ENCODE measurements at regions not wholly inside any gene's neighbourhood (a gene's known extent, or its start where the extent isn't known, plus 50 kb on each side); places are given as distances from the start of the nearest gene placed in this dataset.

DNA sequence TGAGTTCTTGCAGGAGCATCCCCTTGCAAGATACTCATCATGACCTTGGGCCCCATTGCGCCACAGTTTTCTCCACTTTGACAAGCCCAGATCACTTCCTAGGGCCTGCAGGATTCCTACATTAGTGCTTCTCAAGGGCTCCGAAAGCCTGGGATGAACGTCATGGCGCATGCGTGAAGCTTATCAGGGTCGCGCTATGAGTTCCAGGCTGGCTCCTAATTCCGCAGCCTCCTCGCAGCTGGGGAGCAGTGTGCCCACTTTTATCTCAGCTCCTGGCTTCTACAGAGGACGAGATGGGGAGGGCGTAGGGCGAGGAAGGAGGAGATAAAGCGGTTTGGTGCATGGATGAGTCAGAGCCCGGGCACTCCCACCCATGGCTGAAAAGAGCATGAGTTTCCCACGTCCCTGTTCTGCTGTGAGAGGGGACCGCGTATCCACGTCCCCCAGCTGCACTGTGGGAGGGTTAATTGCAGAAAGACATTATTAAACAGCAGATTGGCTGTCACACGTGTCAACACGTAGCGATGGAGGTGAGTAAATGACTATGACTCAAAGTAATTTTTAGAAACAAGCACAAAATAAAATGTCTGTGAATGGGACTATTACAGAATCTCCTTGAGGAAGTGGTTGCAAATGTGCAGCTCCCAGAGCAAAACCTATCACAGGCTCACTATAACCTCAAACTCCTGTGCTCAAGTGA is 72.9 kb upstream of the DSP start:
- DNase-seq (ENCODE audit: low spot score) = peak; percentile 84

DNA sequence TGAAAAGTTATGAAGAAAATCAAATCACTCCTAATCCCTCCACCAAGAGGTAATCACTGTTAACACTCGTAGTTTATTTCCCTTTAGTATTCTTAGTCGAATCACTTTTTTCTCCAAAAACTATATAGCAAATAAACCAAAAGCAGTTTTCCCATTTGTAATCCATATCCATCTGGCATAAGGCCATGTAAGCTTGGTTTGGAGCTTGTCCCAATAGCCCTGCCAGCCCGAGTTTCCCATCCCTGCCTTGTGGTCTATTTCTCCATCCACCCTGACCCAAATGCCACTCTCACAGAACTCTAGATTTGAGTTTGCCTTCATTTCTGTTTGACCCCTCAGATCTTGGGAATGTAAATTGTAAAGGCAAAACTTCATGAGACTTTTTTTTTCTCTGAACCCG is 71.8 kb upstream of the DSP start:
- DNase-seq (ENCODE audit: low spot score) = no peak

DNA sequence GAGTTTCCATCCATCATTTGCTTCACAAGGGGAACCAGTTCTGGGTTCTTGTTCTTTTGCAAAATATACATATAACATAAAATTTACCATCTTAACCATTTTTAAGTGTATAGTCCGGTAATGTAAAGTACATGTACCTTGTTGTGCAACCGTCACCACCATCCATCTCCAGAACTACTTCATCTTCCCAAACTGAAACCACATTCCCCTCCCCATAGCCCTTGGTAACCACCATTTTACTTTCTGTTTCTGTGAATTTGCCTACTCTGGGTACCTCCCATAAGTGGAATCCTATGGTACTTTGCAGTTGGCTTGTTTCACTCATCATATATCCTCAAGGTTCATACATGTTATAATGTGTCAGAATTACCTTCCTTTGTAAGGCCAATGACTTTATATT is 70.3 kb upstream of the DSP start:
- DNase-seq (ENCODE audit: low spot score) = no peak

- DNase-seq (ENCODE audit: low spot score) = no peak
Observed at GRCh38 chr6:7473805-7474719, 67.4 kb upstream of the DSP start.

DNA sequence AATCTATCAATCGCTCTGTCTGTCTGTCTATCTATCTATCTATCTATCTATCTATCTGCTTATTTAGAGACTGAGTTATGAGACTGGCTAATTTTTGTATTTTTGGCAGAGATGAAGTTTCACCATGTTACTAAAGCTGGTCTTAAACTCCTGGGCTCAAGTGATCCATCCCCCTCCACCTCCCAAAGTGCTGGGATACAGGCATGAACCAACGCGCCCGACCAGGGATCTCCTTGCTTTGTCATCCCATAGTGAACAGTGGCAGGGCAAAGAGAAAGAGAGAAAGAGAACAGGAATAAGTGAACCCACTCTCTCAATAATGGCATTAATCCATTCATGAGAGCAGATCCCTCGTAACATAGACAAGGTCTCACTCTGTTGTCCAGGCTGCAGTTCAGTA is 66.4 kb upstream of the DSP start:
- no peak for DNase-seq (ENCODE audit: low spot score)

GRCh38 chr6:7479801-7480266 is 61.6 kb upstream of the DSP start:
- DNase-seq (ENCODE audit: low spot score) = peak; percentile 46

- no peak for DNase-seq (ENCODE audit: low spot score)
Observed at GRCh38 chr6:7484666-7485065, 56.8 kb upstream of the DSP start.

DNA sequence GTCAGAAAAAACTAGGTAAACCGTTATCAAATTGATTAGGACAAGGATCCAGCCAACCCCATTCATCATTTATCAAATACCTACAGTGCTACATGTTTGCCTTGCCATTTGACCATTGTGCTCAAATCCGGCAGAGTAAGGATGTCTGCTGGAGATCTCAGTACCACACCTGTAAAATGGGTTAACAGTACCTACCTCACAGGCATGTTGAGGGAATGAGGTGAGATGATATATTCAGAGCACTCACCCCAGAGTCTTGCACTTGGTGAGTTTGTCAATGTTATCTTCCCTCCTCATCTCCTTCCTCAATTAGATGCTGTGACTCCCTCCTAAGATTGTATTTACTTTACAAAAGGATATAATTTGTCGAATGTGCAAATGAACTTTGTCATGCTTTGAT is 54.5 kb upstream of the DSP start:
- DNase-seq (ENCODE audit: low spot score) = no peak

DNA sequence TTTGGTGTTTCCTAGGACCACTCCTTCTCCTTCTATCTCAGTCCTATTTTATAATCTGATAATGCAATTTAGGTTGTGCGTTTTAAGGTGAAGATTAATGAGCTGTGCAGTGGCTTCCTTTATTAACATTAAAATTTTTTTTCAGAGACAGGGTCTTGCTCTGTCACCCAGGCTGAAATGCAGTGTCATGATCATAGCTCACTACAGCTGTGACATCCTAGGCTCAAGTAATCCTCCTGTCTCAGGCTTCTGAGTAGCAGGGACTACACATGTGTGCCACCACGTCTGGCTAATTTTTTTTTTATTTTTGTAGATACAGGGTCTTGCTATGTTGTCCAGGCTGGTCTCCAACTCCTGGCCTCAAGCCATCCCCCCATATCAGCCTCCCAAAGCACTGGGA is 53.0 kb upstream of the DSP start:
- no peak for DNase-seq (ENCODE audit: low spot score)

DNA sequence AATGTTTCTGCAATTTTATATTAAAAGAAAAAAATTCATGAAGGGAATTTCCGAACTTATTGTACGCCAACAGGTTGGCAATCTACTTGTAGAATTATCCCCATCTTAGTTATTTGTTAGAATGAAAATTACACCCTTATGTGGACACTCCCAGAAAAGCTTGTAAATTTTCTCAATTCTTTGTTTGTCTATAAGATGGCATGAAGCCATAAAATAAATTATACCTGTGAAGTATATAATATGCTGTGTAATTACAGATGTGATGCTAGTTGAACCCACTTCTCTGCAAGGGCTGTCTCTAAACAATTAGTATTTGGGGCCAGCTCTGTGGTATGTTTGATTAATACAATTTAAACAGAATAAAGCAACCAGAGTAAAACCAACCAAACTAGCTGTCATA is 52.1 kb upstream of the DSP start:
- DNase-seq (ENCODE audit: low spot score) = no peak

Measured in hepatic stellate cell (primary cell).